Superior temporal gyrus (tissue), 1 donor: ENCODE measurements at regions not wholly inside any gene's neighbourhood (a gene's known extent, or its start where the extent isn't known, plus 50 kb on each side); places are given as distances from the start of the nearest gene placed in this dataset.

ENCODE experiments used
- DNase-seq: peaks from one replicate; pipeline ENCODE4 v3.0.0-alpha.2; 2016; ENCODE audit errors: extremely low spot score

- peak; percentile 17 for DNase-seq
These were observed 54.2 kb upstream of the MLIP start for GRCh38 chr6:54057058-54057457.

GRCh38 chr6:54058236-54058635 is 53.0 kb upstream of the MLIP start:
- peak; percentile 5 for DNase-seq

GRCh38 chr6:54059683-54060082 is 51.6 kb upstream of the MLIP start:
- DNase-seq = peak; percentile 36

DNA sequence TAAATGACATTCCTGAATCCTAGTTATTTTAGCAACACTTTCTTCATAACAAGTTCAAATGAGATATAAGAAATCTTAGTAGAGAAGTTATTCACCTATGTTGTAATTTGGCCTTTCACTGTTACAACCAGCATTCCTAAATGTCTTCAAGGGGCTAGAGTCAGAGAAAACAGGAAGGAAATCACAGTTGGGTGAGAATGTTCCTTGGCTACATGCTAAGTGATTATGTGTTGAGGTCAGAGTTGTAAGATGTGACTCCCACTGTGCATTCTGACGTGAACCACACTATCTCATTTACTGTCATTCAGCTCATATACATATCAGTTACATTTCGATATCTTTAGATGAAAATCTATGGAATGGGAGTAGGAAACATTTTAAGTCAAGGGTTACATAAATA is 51.0 kb upstream of the MLIP start:
- DNase-seq = peak; percentile 8
